GM23248 (cell line): ENCODE measurements at regions not wholly inside any gene's neighbourhood (a gene's known extent, or its start where the extent isn't known, plus 50 kb on each side); places are given as distances from the start of the nearest gene placed in this dataset.
"Not testable (repeated sequence)": the region's sequence is repeated elsewhere in the genome, so short reads cannot be mapped to it uniquely, and the experiment has no call there.

Experiments
- EZH2 ChIP-seq: fragments of 200-600 bp; sonication (generic); IDR thresholded peaks from 2 replicates; pipeline ENCODE4 v1.6.1; 2018; ENCODE audit warnings: antibody characterized with exemption, mild to moderate bottlenecking; ENCODE audit not compliant: insufficient read depth, poor library complexity, severe bottlenecking
- EZH2phosphoT487 ChIP-seq: fragments of 200-600 bp; sonication (generic); IDR thresholded peaks from 2 replicates; pipeline ENCODE4 v1.6.1; 2018; ENCODE audit warnings: antibody characterized with exemption, moderate library complexity, mild to moderate bottlenecking, low read depth; ENCODE audit not compliant: insufficient read depth

GRCh38 chr17:22378748-22379147, 686.4 kb downstream of the KCNJ18 start:
- TF ChIP-seq EZH2, EZH2phosphoT487: not testable (repeated sequence)
